ENCODE measurements at regions not wholly inside any gene's neighbourhood (a gene's known extent, or its start where the extent isn't known, plus 50 kb on each side); places are given as distances from the start of the nearest gene placed in this dataset.

GRCh38 chr1:116277840-116278540 is 95.1 kb upstream of the ATP1A1 start:
- Mint-ChIP-seq H3K27ac (no peak overlapping the region), H3K4me1 (ENCODE audit: low read depth) (peaks cover 5% of the 10 kb centered on the region), H3K9me3 (peaks cover 0 to 4% of the 10 kb centered on the region in 2 donors), H3K36me3 (ENCODE audit: insufficient read depth in 2 of 2) (peaks cover 0 to 2% of the 10 kb centered on the region in 2 donors), H3K4me3 (no peak overlapping the region), H3K27me3 (ENCODE audit: low read depth) (no peaks in the 10 kb centered on the region)
- ATAC-seq (replicated peaks in 1 of 2) (no peak), DNase-seq (no peak)

- DNase-seq, result no peak
- Mint-ChIP-seq H3K4me3 (no peak overlapping the region), H3K4me1 (ENCODE audit: low read depth) (peaks cover 5% of the 10 kb centered on the region), H3K27me3 (ENCODE audit: low read depth) (no peaks in the 10 kb centered on the region), H3K27ac (no peak overlapping the region), H3K36me3 (ENCODE audit: insufficient read depth in 2 of 2) (peaks cover 0 to 2% of the 10 kb centered on the region in 2 donors), H3K9me3 (peaks cover 0 to 4% of the 10 kb centered on the region in 2 donors)
- no peak for ATAC-seq (replicated peaks in 1 of 2)
These were observed 94.5 kb upstream of the ATP1A1 start for GRCh38 chr1:116278541-116278866.

- Mint-ChIP-seq H3K27me3 (ENCODE audit: low read depth) (no peaks in the 10 kb centered on the region), H3K4me3 (no peak overlapping the region), H3K4me1 (ENCODE audit: low read depth) (peaks cover 5% of the 10 kb centered on the region), H3K27ac (no peak overlapping the region), H3K36me3 (ENCODE audit: insufficient read depth in 2 of 2) (peaks cover 0 to 2% of the 10 kb centered on the region in 2 donors), H3K9me3 (peaks cover 0 to 4% of the 10 kb centered on the region in 2 donors)
- ATAC-seq (replicated peaks in 1 of 2) (no peak), DNase-seq (no peak)
These were observed 93.3 kb upstream of the ATP1A1 start for GRCh38 chr1:116279715-116280114.

- DNase-seq, result no peak
These were observed 88.1 kb upstream of the ATP1A1 start for GRCh38 chr1:116284819-116285390.

GRCh38 chr1:116286541-116286971 is 86.5 kb upstream of the ATP1A1 start:
- DNase-seq (no peak), ATAC-seq (replicated peaks in 1 of 2) (no peak)
- no peaks in the 10 kb centered on the region for H3K27me3 Mint-ChIP-seq (ENCODE audit: low read depth)
- H3K4me1 Mint-ChIP-seq (ENCODE audit: low read depth), result no peaks in the 10 kb centered on the region
- no peak overlapping the region for H3K4me3 Mint-ChIP-seq
- H3K27ac Mint-ChIP-seq, result no peak overlapping the region
- peaks cover 0 to 2% of the 10 kb centered on the region in 2 donors for H3K36me3 Mint-ChIP-seq (ENCODE audit: insufficient read depth in 2 of 2)
- H3K9me3 Mint-ChIP-seq, result peaks cover 0 to 4% of the 10 kb centered on the region in 2 donors

More at GRCh38 chr1:116284819-116285390, 88.1 kb upstream of the ATP1A1 start:
- Mint-ChIP-seq H3K27me3 (ENCODE audit: low read depth) (no peaks in the 10 kb centered on the region), H3K9me3 (peaks cover 0 to 4% of the 10 kb centered on the region in 2 donors), H3K27ac (no peak overlapping the region), H3K4me1 (ENCODE audit: low read depth) (no peaks in the 10 kb centered on the region), H3K4me3 (no peak overlapping the region), H3K36me3 (ENCODE audit: insufficient read depth in 2 of 2) (peaks cover 0 to 2% of the 10 kb centered on the region in 2 donors)
- no peak for ATAC-seq (replicated peaks in 1 of 2)

- H3K27me3 Mint-ChIP-seq (ENCODE audit: low read depth), result no peaks in the 10 kb centered on the region
- DNase-seq, result no peak
- no peak overlapping the region for H3K4me3 Mint-ChIP-seq
- no peaks in the 10 kb centered on the region for H3K36me3 Mint-ChIP-seq (ENCODE audit: insufficient read depth in 2 of 2)
- no peak for ATAC-seq (replicated peaks in 1 of 2)
- no peaks in the 10 kb centered on the region for H3K4me1 Mint-ChIP-seq (ENCODE audit: low read depth)
- peaks cover 0 to 3% of the 10 kb centered on the region in 2 donors for H3K9me3 Mint-ChIP-seq
- H3K27ac Mint-ChIP-seq, result no peak overlapping the region
These were observed 85.5 kb upstream of the ATP1A1 start for GRCh38 chr1:116287341-116288200.

GRCh38 chr1:116288201-116288598 is 84.8 kb upstream of the ATP1A1 start:
- ATAC-seq (replicated peaks in 1 of 2), result no peak
- Mint-ChIP-seq H3K27ac (no peak overlapping the region), H3K4me3 (no peak overlapping the region), H3K27me3 (ENCODE audit: low read depth) (no peaks in the 10 kb centered on the region), H3K4me1 (ENCODE audit: low read depth) (no peaks in the 10 kb centered on the region), H3K36me3 (ENCODE audit: insufficient read depth in 2 of 2) (no peaks in the 10 kb centered on the region), H3K9me3 (no peaks in the 10 kb centered on the region)
- DNase-seq, result no peak

- H3K27me3 Mint-ChIP-seq (ENCODE audit: low read depth), result no peaks in the 10 kb centered on the region
- H3K27ac Mint-ChIP-seq, result no peak overlapping the region
- H3K36me3 Mint-ChIP-seq (ENCODE audit: insufficient read depth in 2 of 2), result no peaks in the 10 kb centered on the region
- H3K4me3 Mint-ChIP-seq, result no peak overlapping the region
- no peaks in the 10 kb centered on the region for H3K9me3 Mint-ChIP-seq
- no peak for DNase-seq
- ATAC-seq (replicated peaks in 1 of 2), result no peak
- no peaks in the 10 kb centered on the region for H3K4me1 Mint-ChIP-seq (ENCODE audit: low read depth)
These were observed 83.9 kb upstream of the ATP1A1 start for GRCh38 chr1:116289193-116289592.

GRCh38 chr1:116290085-116290705 is 82.8 kb upstream of the ATP1A1 start:
- DNase-seq, result no peak
- ATAC-seq (replicated peaks in 1 of 2), result no peak
- Mint-ChIP-seq H3K27ac (no peak overlapping the region), H3K4me3 (no peak overlapping the region), H3K4me1 (ENCODE audit: low read depth) (no peaks in the 10 kb centered on the region), H3K9me3 (no peaks in the 10 kb centered on the region), H3K36me3 (ENCODE audit: insufficient read depth in 2 of 2) (no peaks in the 10 kb centered on the region), H3K27me3 (ENCODE audit: low read depth) (no peaks in the 10 kb centered on the region)

GRCh38 chr1:116291024-116291423 is 82.0 kb upstream of the ATP1A1 start:
- Mint-ChIP-seq H3K4me1 (ENCODE audit: low read depth) (no peaks in the 10 kb centered on the region), H3K27ac (no peak overlapping the region), H3K27me3 (ENCODE audit: low read depth) (no peaks in the 10 kb centered on the region), H3K9me3 (no peaks in the 10 kb centered on the region), H3K4me3 (no peak overlapping the region), H3K36me3 (ENCODE audit: insufficient read depth in 2 of 2) (no peaks in the 10 kb centered on the region)
- DNase-seq (no peak), ATAC-seq (replicated peaks in 1 of 2) (no peak)

- DNase-seq (no peak), ATAC-seq (replicated peaks in 1 of 2) (no peak)
- H3K27me3 Mint-ChIP-seq (ENCODE audit: low read depth), result no peaks in the 10 kb centered on the region
- H3K4me1 Mint-ChIP-seq (ENCODE audit: low read depth), result no peaks in the 10 kb centered on the region
- H3K36me3 Mint-ChIP-seq (ENCODE audit: insufficient read depth in 2 of 2), result no peaks in the 10 kb centered on the region
- no peaks in the 10 kb centered on the region for H3K9me3 Mint-ChIP-seq
- no peak overlapping the region for H3K27ac Mint-ChIP-seq
- no peak overlapping the region for H3K4me3 Mint-ChIP-seq
These were observed 79.9 kb upstream of the ATP1A1 start for GRCh38 chr1:116292929-116293725.

- Mint-ChIP-seq H3K9me3 (no peaks in the 10 kb centered on the region), H3K27me3 (ENCODE audit: low read depth) (no peaks in the 10 kb centered on the region), H3K4me3 (no peak overlapping the region), H3K27ac (no peak overlapping the region), H3K4me1 (ENCODE audit: low read depth) (no peaks in the 10 kb centered on the region), H3K36me3 (ENCODE audit: insufficient read depth in 2 of 2) (no peaks in the 10 kb centered on the region)
- DNase-seq (no peak), ATAC-seq (replicated peaks in 1 of 2) (no peak)
These were observed 75.4 kb upstream of the ATP1A1 start for GRCh38 chr1:116297495-116298212.
